ENCODE measurements at regions not wholly inside any gene's neighbourhood (a gene's known extent, or its start where the extent isn't known, plus 50 kb on each side); places are given as distances from the start of the nearest gene placed in this dataset.

DNA sequence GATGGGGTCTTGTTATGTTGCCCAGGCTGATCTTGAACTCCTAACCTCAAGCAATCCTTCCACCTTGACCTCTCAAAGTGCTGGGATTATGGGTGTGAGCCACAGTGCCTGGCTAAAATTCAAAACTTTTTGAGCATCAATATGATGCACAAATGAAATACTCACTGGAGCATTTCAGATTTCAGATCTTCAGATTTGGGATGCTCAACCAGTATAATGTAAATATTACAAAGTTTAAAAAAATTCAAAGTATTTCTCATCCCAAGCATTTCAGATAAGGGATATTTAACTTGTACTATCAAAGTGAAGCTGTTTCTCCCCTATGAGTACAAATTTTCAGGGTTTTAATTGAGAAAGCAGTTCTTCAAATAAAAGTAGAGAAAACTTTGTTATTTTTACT lies 164.1 kb upstream of the CCDC68 start:
- no peak for TF ChIP-seq CTCF (IDR thresholded peaks at IDR 0.05; ENCODE audit: low read length, missing control alignments)
- no peak for DNase-seq (ENCODE audit: low read depth)
- no peak overlapping the region for H3K4me3 ChIP-seq (replicated peaks; ENCODE audit: low read depth, low read length)

- DNase-seq (ENCODE audit: low read depth) = no peak
- no peak overlapping the region for H3K4me3 ChIP-seq (replicated peaks; ENCODE audit: low read depth, low read length)
- TF ChIP-seq CTCF (IDR thresholded peaks at IDR 0.05; ENCODE audit: low read length, missing control alignments) = no peak
These were observed 162.3 kb upstream of the CCDC68 start for GRCh38 chr18:55121397-55122170.

DNA sequence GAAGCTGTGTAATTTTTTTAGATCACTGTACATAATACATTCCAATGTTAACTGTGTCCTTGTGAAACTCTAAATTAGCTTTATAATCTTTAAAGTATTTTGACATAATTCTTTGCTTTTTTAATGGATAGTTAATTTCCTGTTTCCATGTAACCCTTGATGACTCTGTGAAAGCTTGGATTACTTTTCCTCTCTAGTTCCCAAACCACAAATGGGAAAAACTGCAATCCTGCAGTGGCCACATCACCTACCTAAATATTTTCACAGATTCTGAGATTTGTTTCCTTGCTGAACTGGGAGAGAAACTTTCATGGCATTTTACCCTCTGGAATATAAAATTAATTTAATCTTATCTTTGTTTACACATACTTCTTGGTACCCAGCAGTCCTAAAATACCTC lies 161.6 kb upstream of the CCDC68 start:
- DNase-seq (ENCODE audit: low read depth) = no peak
- no peak overlapping the region for H3K4me3 ChIP-seq (replicated peaks; ENCODE audit: low read depth, low read length)
- no peak for TF ChIP-seq CTCF (IDR thresholded peaks at IDR 0.05; ENCODE audit: low read length, missing control alignments)

GRCh38 chr18:55119434-55119833 lies 160.2 kb upstream of the CCDC68 start:
- TF ChIP-seq CTCF (IDR thresholded peaks at IDR 0.05; ENCODE audit: low read length, missing control alignments) = no peak
- H3K4me3 ChIP-seq (replicated peaks; ENCODE audit: low read depth, low read length) = no peak overlapping the region
- no peak for DNase-seq (ENCODE audit: low read depth)

DNA sequence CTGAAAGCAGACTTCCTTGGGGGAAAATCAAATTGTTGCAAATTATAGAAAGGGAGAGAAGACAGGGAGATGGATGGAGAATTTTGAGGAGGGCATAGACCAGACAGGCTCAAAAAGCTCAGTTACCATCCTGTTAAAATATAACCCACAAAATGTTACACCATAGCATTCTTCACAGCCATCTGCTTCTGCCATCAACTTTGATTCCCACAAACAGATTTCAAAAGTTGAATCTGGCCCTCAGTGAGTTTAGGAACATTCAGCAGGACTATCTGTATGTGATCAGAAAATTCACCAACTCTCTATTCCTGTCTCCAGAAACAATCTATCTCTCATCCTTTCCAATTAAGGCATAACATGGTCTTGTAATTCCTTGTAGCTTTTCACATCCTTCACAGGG lies 159.8 kb upstream of the CCDC68 start:
- no peak for TF ChIP-seq CTCF (IDR thresholded peaks at IDR 0.05; ENCODE audit: low read length, missing control alignments)
- H3K4me3 ChIP-seq (replicated peaks; ENCODE audit: low read depth, low read length) = no peak overlapping the region
- no peak for DNase-seq (ENCODE audit: low read depth)

DNA sequence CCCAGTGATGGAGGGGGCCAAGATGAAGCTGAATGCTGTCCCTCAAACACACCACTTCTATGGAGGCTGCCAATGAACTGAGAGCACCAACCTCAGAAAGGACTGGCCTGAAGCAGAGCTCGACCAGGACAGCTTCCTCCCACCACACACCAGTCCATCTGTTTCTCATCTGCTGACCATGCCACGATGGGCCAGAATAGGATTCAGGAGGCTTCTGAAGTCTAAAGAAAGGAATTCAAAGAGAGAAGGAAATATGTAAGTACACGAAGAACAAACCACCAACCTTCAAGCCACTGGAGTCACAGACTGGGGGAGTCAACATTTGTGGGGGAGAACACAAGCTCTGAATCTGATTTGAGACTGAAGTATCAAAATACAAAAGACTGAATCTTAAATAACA lies 157.6 kb upstream of the CCDC68 start:
- no peak for TF ChIP-seq CTCF (IDR thresholded peaks at IDR 0.05; ENCODE audit: low read length, missing control alignments)
- no peak for DNase-seq (ENCODE audit: low read depth)

DNA sequence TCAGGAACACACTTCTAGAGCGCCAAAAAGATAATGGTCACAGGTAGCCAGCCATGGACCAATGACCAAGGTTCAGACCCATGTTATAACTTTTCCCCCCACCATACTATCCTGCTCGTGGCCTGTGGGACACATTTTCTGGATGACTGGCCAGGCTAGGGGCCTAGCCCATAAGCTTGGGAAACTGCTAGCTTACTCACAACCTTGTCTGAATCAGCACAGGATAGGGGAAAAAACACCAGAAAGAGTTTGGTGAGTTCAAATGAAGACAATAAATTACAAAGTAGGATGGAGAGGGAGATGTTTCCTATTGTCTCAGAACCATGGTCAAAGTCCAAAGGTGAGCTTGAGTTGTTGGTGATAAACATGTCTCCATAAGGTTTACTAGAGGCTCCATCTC lies 156.3 kb upstream of the CCDC68 start:
- TF ChIP-seq CTCF (IDR thresholded peaks at IDR 0.05; ENCODE audit: low read length, missing control alignments) = no peak
- DNase-seq (ENCODE audit: low read depth) = no peak
- no peak overlapping the region for H3K4me3 ChIP-seq (replicated peaks; ENCODE audit: low read depth, low read length)

More for the DNA sequence above, 157.6 kb upstream of the CCDC68 start:
- no peak overlapping the region for H3K4me3 ChIP-seq (replicated peaks; ENCODE audit: low read depth, low read length)

Data from fibroblast of pulmonary artery (primary cell).